Loucy (cell line): ENCODE measurements at regions not wholly inside any gene's neighbourhood (a gene's known extent, or its start where the extent isn't known, plus 50 kb on each side); places are given as distances from the start of the nearest gene placed in this dataset.
"Not testable (repeated sequence)": the region's sequence is repeated elsewhere in the genome, so short reads cannot be mapped to it uniquely, and the experiment has no call there.

Experiments
- H2AFZ ChIP-seq: fragments of 200-600 bp; sonication (generic); 2 replicates; pipeline ENCODE4 v1.6.0; 2016; ENCODE audit warnings: antibody characterized with exemption, mild to moderate bottlenecking, low read length, moderate library complexity
- H3F3A ChIP-seq: fragments of 200-600 bp; 2 replicates; pipeline ENCODE4 v1.6.0; 2016; ENCODE audit warnings: antibody characterized with exemption, low read depth, mild to moderate bottlenecking
- H3K27me3 ChIP-seq: fragments of 200-600 bp; sonication (generic); 2 replicates; pipeline ENCODE4 v1.6.1; 2014; ENCODE audit warnings: low read length, mild to moderate bottlenecking; ENCODE audit not compliant: insufficient read depth, poor library complexity, severe bottlenecking
- H3K36me3 ChIP-seq: fragments of 200-600 bp; sonication (generic); 2 replicates; pipeline ENCODE4 v1.6.1; 2016; ENCODE audit warnings: low read length; ENCODE audit not compliant: insufficient read depth
- H3K4me1 ChIP-seq: fragments of 200-600 bp; sonication (generic); 2 replicates; pipeline ENCODE4 v1.5.1; 2014; ENCODE audit warnings: low read length, mild to moderate bottlenecking; ENCODE audit not compliant: insufficient read depth, poor library complexity, severe bottlenecking
- H3K4me2 ChIP-seq: fragments of 200-600 bp; sonication (generic); 2 replicates; pipeline ENCODE4 v1.6.0; 2014; ENCODE audit warnings: antibody characterized with exemption, low read length, low read depth, mild to moderate bottlenecking; ENCODE audit not compliant: poor library complexity, severe bottlenecking
- H3K4me3 ChIP-seq: fragments of 200-600 bp; sonication (generic); 2 replicates; pipeline ENCODE4 v1.5.1; 2014; ENCODE audit warnings: low read length, mild to moderate bottlenecking, mixed read lengths; ENCODE audit not compliant: poor library complexity, severe bottlenecking
- H3K79me2 ChIP-seq: fragments of 200-600 bp; sonication (generic); 2 replicates; pipeline ENCODE4 v1.6.1; 2014; ENCODE audit warnings: low read length; ENCODE audit not compliant: insufficient read depth
- H3K9ac ChIP-seq: fragments of 200-600 bp; sonication (generic); 2 replicates; pipeline ENCODE4 v1.6.0; 2014; ENCODE audit warnings: mild to moderate bottlenecking, low read depth, low read length, moderate library complexity; ENCODE audit not compliant: poor library complexity, severe bottlenecking
- H3K9me2 ChIP-seq: fragments of 200-600 bp; sonication (generic); replicated peaks from 2 replicates; pipeline ENCODE4 v1.6.1; 2016; ENCODE audit warnings: low read depth, low read length, mixed read lengths
- H3K9me3 ChIP-seq: fragments of 200-600 bp; sonication (generic); 2 replicates; pipeline ENCODE4 v1.6.1; 2014; ENCODE audit warnings: mild to moderate bottlenecking, antibody characterized with exemption, low read length, low read depth; ENCODE audit not compliant: insufficient read depth
- H4K20me1 ChIP-seq: fragments of 200-600 bp; sonication (generic); 2 replicates; pipeline ENCODE4 v1.6.0; 2014; ENCODE audit warnings: antibody characterized with exemption, low read length, mild to moderate bottlenecking; ENCODE audit not compliant: insufficient read depth, poor library complexity, severe bottlenecking

DNA sequence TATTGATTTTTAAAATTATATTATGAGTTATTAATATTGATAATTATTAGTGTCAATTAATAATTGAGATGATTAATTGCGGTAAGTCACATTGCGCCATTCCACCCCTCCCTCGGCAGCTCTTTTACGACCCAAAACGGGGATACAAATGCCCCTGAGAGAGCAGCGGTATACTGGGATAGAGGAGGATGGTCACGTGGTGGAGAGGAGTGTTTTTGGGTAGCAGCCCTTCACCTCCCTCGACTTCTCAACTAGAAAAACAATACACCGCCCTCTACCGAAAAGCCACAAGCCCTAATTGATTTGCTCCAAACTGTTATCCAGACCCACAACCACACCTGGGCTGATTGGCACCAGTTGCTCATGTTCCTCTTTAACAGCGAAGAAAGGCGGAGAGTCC, 71.0 kb downstream of the DAPL1 start:
- H2AFZ ChIP-seq, H3K36me3 ChIP-seq, H3F3A ChIP-seq, H3K27me3 ChIP-seq, H3K9ac ChIP-seq, H3K9me2 ChIP-seq, H3K4me2 ChIP-seq, H3K4me3 ChIP-seq, H3K79me2 ChIP-seq, H4K20me1 ChIP-seq, H3K9me3 ChIP-seq, H3K4me1 ChIP-seq: not testable (repeated sequence)

DNA sequence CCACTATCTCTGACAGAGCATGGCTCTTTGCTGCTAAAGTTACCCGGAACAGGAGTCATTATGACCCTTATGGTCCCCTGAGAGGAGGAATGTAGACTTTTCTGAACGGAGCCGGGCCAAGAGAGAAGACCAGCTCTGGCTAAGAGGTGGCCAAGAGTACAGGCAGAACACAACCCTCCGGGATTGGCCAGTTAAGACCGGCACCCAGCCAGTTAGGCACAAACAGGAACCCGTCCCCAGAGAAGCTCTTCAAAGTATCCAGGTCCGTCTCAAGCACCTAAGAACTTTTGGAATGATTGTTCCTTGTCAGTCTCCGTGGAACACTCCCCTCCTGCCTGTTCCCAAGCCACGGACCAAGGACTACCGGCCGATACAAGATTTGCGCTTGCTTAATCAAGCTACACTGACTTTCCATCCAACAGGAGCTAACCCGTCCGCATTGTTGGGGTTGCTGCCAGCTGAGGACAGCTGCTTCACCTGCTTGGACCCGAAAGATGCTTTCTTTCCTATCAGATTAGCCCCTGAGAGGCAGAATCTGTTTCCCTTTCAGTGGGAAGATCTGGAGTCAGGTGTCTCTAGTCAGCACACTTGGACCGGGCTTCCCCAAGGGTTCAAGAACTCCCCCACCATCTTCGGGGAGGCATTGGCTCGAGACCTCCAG, 72.5 kb downstream of the DAPL1 start:
- H3F3A ChIP-seq, H3K9me2 ChIP-seq, H3K9ac ChIP-seq, H3K4me2 ChIP-seq, H3K4me1 ChIP-seq, H3K9me3 ChIP-seq, H3K4me3 ChIP-seq, H3K36me3 ChIP-seq, H4K20me1 ChIP-seq, H2AFZ ChIP-seq, H3K27me3 ChIP-seq, H3K79me2 ChIP-seq: not testable (repeated sequence)

DNA sequence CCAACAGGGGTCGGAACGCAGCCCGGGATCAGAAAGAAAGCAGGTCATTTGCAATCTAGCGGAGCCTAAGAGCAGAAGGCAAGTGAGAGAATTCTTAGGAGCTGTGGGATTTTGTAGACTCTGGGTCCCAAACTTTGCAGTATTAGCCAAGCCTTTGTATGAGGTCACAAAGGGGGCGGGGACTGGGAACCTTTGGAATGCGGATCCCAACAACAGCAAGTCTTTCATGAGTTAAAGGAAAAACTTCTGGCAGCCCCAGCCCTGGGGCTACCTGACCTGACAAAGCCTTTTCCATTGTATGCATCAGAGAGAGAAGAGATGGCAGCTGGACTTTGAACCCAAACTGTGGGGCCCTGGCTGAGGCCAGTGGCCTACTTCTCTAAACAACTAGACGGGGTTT, 73.3 kb downstream of the DAPL1 start:
- not testable (repeated sequence) for H3K4me2 ChIP-seq, H3K4me1 ChIP-seq

DNA sequence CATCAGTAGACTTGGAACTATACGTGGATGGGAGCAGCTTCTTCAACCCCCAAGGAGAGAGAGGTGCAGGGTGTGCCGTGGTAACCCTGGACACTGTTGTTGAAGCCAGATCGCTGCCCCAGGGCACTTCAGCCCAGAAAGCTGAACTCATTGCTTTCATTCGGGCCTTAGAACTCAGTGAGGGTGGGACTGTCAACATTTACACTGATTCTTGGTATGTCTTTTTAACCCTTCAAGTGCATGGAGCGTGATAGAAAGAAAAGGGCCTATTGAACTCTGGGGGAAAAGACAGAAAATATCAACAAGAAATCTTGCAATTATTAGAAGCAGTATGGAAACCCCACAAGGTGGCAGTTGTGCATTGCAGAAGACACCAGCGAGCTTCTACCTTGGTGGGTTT, 74.0 kb downstream of the DAPL1 start:
- H3K9me3 ChIP-seq, H3K36me3 ChIP-seq, H2AFZ ChIP-seq, H3K79me2 ChIP-seq, H3K27me3 ChIP-seq, H4K20me1 ChIP-seq, H3K4me1 ChIP-seq, H3F3A ChIP-seq, H3K4me3 ChIP-seq, H3K9ac ChIP-seq, H3K9me2 ChIP-seq, H3K4me2 ChIP-seq: not testable (repeated sequence)

More for the DNA sequence above, 73.3 kb downstream of the DAPL1 start:
- H3K27me3 ChIP-seq, H3K9me3 ChIP-seq, H3F3A ChIP-seq, H3K79me2 ChIP-seq, H4K20me1 ChIP-seq, H2AFZ ChIP-seq, H3K9me2 ChIP-seq, H3K4me3 ChIP-seq, H3K9ac ChIP-seq, H3K36me3 ChIP-seq: not testable (repeated sequence)

DNA sequence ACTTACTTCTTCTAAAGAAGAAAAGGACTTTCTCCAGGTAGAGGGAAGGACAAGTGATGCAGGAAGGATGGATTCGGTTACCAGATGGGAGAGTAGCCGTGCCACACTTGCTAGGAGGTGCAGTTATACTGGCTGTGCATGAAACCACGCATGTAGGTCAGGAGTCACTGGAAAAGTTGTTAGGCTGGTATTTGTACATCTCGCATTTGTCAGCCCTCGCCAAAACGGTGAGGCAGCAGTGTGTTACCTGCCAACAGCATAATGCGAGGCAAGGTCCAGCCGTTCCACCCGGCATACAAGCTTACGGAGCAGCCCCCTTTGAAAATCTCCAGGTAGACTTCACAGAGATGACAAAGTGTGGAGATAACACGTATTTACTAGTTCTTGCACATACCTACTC, 74.5 kb downstream of the DAPL1 start:
- not testable (repeated sequence) for H3K9ac ChIP-seq, H3K27me3 ChIP-seq, H3K36me3 ChIP-seq, H3F3A ChIP-seq, H3K79me2 ChIP-seq, H2AFZ ChIP-seq, H3K9me3 ChIP-seq, H3K4me3 ChIP-seq, H4K20me1 ChIP-seq, H3K4me1 ChIP-seq, H3K4me2 ChIP-seq, H3K9me2 ChIP-seq
